Cardiac fibroblast (primary cell): ENCODE measurements at regions not wholly inside any gene's neighbourhood (a gene's known extent, or its start where the extent isn't known, plus 50 kb on each side); places are given as distances from the start of the nearest gene placed in this dataset.

Source experiments
- DNase-seq, 2 donors: peaks; one replicate each; pipeline versions ENCODE4 v3.0.0 to v3.0.0-alpha.2; 2010; ENCODE audit warnings: low read depth in 2 of 2
- H3K4me3 ChIP-seq, 2 donors: replicated peaks in 1 of 2; 1 replicate in 1 of 2; 2 replicates in 1 of 2; pipeline ENCODE4 v1.5.1; 2011; ENCODE audit warnings: low read depth in 2 of 2, low read length in 2 of 2, mild to moderate bottlenecking in 2 of 2, moderate library complexity in 1 of 2
- TF ChIP-seq, protein P1 (sequence below): IDR thresholded peaks from one replicate; pipeline ENCODE4 v1.5.1; 2011; ENCODE audit warnings: low read depth, mild to moderate bottlenecking, low read length, inconsistent platforms

DNA sequence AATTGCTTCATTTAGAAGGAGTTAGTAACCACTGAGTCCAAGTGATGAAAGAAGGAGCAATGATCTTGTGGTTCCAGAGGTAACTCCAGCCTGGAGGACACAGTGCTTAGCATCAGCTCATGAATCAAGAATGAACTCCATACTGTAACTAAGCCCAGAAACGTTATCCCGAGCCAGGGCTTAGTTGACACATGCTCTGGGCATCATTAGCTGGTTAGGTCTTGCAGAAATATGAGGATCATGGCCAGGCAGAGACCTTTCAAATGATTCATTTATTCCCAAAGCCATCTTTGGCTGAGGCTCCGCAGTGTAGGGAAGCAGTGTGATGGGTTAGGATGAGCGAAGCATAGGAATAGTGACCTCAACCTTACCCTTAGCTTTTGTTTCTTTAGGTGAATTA is 277.4 kb downstream of the FAM76B start:
- TF ChIP-seq, protein P1, sequence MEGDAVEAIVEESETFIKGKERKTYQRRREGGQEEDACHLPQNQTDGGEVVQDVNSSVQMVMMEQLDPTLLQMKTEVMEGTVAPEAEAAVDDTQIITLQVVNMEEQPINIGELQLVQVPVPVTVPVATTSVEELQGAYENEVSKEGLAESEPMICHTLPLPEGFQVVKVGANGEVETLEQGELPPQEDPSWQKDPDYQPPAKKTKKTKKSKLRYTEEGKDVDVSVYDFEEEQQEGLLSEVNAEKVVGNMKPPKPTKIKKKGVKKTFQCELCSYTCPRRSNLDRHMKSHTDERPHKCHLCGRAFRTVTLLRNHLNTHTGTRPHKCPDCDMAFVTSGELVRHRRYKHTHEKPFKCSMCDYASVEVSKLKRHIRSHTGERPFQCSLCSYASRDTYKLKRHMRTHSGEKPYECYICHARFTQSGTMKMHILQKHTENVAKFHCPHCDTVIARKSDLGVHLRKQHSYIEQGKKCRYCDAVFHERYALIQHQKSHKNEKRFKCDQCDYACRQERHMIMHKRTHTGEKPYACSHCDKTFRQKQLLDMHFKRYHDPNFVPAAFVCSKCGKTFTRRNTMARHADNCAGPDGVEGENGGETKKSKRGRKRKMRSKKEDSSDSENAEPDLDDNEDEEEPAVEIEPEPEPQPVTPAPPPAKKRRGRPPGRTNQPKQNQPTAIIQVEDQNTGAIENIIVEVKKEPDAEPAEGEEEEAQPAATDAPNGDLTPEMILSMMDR: no peak
- DNase-seq: peak; percentile 72 to 79
- no peak overlapping the region for H3K4me3 ChIP-seq

DNA sequence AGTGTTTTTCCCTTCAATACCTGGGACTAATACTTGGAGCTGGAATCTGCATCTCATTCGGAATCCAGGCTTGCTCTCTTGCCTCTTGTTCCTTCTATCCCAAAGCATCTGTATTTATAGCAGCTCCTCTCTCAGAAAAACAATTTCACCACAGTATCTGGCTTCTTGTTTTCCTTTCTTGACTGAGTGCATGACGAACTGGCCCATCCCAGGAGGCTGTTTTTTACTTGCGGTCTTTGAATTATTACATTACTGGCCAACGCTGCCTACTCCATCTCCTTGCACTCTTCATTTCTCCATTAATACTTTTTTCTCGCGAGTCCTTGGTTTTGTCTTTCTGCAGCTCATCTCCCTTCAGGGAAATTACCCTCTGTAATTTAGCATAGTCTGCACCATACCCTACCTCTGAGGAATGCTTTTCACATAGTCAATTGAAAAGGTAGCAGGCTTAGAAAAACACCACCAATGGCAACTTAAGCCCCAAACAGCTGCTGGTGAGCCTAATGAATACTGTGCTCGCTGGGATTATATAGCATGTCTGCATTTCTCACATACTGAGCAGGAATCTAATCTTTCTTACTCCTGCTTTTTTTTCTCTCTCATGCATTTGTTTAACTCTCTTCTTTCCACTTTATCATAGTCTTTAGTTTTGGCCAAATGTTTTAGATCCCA is 277.4 kb upstream of the SESN3 start:
- no peak overlapping the region for H3K4me3 ChIP-seq
- TF ChIP-seq, protein P1: no peak
- peak; percentile 20 to 63 for DNase-seq

DNA sequence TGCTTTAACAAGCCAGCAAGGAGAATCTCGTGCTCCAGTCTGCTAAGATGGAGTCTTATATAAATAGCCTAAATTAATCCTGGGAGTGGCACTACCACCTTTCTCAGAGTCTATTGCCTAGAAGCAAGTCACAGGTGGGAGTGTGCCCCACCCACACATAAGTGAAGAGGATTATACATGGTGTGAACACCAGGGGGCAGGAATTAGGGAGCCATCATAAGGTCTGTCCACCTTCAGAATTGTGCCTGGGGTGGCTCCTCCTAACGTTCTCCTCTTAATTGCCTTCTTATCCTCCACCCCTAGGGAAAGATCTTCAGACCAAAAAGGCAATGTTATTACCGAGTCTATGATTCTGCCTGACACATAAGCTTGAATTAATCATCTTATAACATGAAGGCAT is 276.8 kb upstream of the SESN3 start:
- peak in 1 of 2 donors; percentile 11 for DNase-seq
- no peak overlapping the region for H3K4me3 ChIP-seq
- TF ChIP-seq, protein P1: no peak

DNA sequence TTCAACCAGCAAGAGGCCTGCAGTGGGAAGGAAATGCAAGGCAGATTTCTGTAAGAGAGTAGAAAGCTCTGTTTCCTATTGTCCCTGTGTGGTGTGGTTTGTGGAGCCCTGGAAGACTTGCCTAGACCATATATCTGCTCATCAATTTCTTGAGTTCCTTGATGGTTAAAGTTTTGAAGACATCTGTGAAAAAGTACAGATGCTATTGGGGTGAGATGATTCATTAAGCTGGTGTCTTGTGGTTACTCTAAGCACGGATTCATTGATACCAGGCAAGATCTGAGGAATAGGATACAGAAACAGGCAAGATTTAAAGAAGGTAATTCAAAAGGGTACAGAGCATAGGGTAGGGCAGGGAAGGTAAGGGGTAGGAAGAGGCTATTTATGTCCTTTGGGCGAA is 275.8 kb upstream of the SESN3 start:
- no peak overlapping the region for H3K4me3 ChIP-seq
- DNase-seq: peak in 1 of 2 donors; percentile 8
- TF ChIP-seq, protein P1: no peak

DNA sequence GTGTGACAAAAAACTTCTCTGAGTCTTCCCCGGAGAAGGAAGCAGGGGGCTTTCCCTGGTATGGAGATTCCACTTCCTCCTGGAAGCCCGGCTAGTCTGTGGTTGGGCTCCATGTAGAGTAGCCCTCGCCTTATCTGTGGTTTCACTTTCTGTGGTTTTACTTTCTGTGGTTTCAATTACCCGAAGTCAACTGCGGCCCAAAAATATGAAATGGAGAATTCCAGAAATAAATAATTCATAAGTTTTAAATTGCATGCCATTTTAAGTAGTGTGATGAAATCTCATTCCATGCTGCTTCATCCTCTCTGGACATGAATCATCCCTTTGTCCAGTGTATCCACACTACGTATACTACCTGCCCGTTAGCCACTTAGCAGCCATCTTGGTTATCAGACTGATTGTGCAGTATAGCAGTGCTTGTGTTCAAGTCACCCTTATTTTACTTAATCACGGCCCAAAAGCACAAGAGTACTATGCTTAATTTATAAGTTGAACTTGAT is 275.0 kb upstream of the SESN3 start:
- H3K4me3 ChIP-seq: no peak overlapping the region
- peak; percentile 63 to 76 for DNase-seq

DNA sequence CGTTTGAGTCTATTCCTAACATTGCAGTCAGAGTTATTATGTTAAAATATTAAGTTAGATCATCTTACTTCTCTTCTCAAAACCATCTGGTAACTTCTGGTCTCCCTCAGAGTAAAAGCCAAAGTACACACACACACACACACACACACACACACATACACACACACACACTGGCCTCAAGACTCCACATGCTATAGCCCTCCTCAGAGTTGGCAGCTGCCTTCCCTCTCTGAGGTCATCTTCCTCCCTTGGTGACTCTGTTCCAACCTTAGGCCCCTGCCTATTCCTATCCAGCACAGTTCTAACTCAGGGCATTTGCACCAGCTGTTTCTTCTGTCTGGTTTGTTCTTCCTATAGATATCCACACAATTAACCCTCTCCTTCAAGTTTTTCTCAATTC is 272.0 kb upstream of the SESN3 start:
- H3K4me3 ChIP-seq: no peak overlapping the region
- DNase-seq: peak; percentile 55 to 64
- TF ChIP-seq, protein P1: no peak

More for the DNA sequence above, 275.0 kb upstream of the SESN3 start:
- TF ChIP-seq, protein P1: no peak
